ENCODE measurements at regions not wholly inside any gene's neighbourhood (a gene's known extent, or its start where the extent isn't known, plus 50 kb on each side); places are given as distances from the start of the nearest gene placed in this dataset.
A peak's percentile ranks its signal among the peaks of the same experiment; 100 is the strongest.
"Not testable (repeated sequence)": the region's sequence is repeated elsewhere in the genome, so short reads cannot be mapped to it uniquely, and the experiment has no call there.

GRCh38 chrX:121733514-121733913, 686.1 kb downstream of the GLUD2 start:
- no peak for DNase-seq

- DNase-seq, result no peak
Measured at GRCh38 chrX:121746105-121746504, 698.7 kb downstream of the GLUD2 start.

GRCh38 chrX:121753602-121754001, 706.2 kb downstream of the GLUD2 start:
- DNase-seq, result not testable (repeated sequence)

GRCh38 chrX:121754301-121754700, 706.9 kb downstream of the GLUD2 start:
- DNase-seq, result no peak

GRCh38 chrX:121755541-121755940, 708.1 kb downstream of the GLUD2 start:
- peak; percentile 59 for DNase-seq

GRCh38 chrX:121761845-121762244, 714.4 kb downstream of the GLUD2 start:
- no peak for DNase-seq

- no peak for DNase-seq
Measured at GRCh38 chrX:121763671-121764070, 716.3 kb downstream of the GLUD2 start.

- DNase-seq, result not testable (repeated sequence)
Measured at GRCh38 chrX:121768210-121768609, 720.8 kb downstream of the GLUD2 start.

GRCh38 chrX:121781991-121782390, 734.6 kb downstream of the GLUD2 start:
- DNase-seq, result no peak

GRCh38 chrX:121782544-121782943, 735.1 kb downstream of the GLUD2 start:
- no peak for DNase-seq

GRCh38 chrX:121782976-121783375, 735.6 kb downstream of the GLUD2 start:
- DNase-seq, result no peak

GRCh38 chrX:121802881-121803412, 755.5 kb downstream of the GLUD2 start:
- DNase-seq, result no peak

- no peak for DNase-seq
Measured at GRCh38 chrX:121823406-121823805, 776.0 kb downstream of the GLUD2 start.

- DNase-seq, result no peak
Measured at GRCh38 chrX:121831601-121832000, 784.2 kb downstream of the GLUD2 start.

GRCh38 chrX:121832446-121832845, 785.0 kb downstream of the GLUD2 start:
- DNase-seq, result no peak

- DNase-seq, result no peak
Measured at GRCh38 chrX:121836000-121836399, 788.6 kb downstream of the GLUD2 start.

GRCh38 chrX:121851033-121851432, 803.6 kb downstream of the GLUD2 start:
- DNase-seq, result no peak

GRCh38 chrX:121853762-121854613, 806.6 kb downstream of the GLUD2 start:
- DNase-seq, result no peak

GRCh38 chrX:121854614-121854911, 807.2 kb downstream of the GLUD2 start:
- no peak for DNase-seq

GRCh38 chrX:121858867-121859647, 811.6 kb downstream of the GLUD2 start:
- no peak for DNase-seq

GRCh38 chrX:121863976-121864375, 816.6 kb downstream of the GLUD2 start:
- DNase-seq, result no peak

- no peak for DNase-seq
Measured at GRCh38 chrX:121864561-121864960, 817.2 kb downstream of the GLUD2 start.

- no peak for DNase-seq
Measured at GRCh38 chrX:121869876-121870477, 822.6 kb downstream of the GLUD2 start.

- DNase-seq, result no peak
Measured at GRCh38 chrX:121871122-121871521, 823.7 kb downstream of the GLUD2 start.

Measured in GF-D8 (cell line).